Activated CD4-positive, alpha-beta T cell treated with anti-CD3 and anti-CD28 coated beads, Interleukin-2, Interleukin-4, amounts not matched to agents 100 ng/mL and 50 ng/mL, durations not matched to agents 16 hours and 8 hours (primary cell): ENCODE measurements at regions not wholly inside any gene's neighbourhood (a gene's known extent, or its start where the extent isn't known, plus 50 kb on each side); places are given as distances from the start of the nearest gene placed in this dataset.

Source experiments
- DNase-seq: peaks from one replicate; pipeline ENCODE4 v3.0.0-alpha.2; 2020; ENCODE audit warnings: low spot score

DNA sequence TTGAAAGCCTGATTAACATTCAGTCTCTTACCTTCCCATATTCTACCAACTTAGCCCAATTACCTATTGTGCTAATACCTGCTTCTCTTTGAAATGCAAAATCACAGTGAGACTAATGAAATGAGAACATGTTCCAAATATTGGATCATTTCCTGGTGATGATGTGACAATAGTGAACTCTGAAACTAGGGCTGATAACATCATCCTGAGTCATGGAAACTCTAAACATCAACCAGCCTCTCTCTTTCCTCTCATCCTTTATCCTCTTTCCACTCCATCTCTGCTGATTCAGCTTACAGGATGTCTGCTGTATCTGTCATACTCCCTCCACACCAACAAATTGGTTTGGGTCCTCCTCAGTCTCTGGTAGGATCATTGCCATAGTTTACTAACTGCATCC, 98.8 kb upstream of the NCKAP5 start:
- DNase-seq, result peak; percentile 1

DNA sequence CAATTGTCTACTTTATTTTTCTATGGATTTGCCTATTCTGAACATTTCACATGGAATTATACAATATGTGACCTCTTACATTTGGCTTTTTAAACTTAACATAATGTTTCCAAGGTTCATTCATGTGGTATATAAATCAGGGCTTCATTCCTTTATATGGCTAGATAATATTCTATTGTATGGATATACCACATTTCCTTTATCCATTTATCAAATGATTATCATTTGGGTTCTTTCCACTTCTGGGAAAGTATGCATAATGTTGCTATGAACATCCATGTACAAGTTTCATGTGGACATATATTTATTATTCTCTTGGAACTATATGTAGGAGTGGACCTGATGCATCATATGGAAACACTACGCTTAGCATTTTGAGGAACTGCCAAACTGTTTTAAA, 99.7 kb upstream of the NCKAP5 start:
- DNase-seq, result no peak

DNA sequence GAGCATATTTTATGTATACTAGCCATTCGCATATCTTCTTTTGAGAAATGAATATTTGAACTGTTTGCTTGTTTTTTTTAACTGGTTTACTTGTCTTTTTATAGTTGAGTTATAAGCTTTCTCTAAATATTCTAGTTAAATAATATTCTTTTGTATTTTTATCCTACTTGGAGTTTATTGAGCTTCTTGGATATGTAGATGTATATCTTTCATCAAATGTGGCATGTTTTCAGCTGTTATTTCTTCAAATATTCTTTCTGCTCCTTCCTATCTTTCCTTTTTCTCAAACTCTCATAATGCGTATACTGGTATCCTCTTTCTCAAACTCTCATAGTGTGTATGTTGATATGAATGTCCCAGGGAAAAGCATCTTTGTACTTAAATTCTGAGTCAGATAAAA, 100.3 kb upstream of the NCKAP5 start:
- no peak for DNase-seq

- DNase-seq, result no peak
Observed at GRCh38 chr2:133673305-133673905, 105.1 kb upstream of the NCKAP5 start.

DNA sequence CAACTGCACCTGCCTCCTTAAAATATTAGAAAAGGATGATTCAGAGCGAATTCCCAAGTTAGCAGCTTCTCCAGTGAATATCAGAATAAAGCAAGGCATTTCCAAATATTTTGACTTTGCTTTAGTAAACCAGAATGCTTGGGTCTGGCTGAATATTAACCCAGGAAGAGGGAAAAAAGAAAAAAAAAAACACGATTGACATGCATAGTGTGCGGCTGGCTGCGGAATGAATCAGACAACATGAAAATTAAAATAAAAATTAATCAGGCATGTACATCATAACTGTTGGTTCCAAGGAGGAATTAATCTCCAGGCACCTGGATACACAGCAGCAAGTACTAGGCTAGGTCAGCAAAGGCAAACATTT, 105.8 kb upstream of the NCKAP5 start:
- no peak for DNase-seq

- DNase-seq, result no peak
Observed at GRCh38 chr2:133674433-133675331, 106.4 kb upstream of the NCKAP5 start.

DNA sequence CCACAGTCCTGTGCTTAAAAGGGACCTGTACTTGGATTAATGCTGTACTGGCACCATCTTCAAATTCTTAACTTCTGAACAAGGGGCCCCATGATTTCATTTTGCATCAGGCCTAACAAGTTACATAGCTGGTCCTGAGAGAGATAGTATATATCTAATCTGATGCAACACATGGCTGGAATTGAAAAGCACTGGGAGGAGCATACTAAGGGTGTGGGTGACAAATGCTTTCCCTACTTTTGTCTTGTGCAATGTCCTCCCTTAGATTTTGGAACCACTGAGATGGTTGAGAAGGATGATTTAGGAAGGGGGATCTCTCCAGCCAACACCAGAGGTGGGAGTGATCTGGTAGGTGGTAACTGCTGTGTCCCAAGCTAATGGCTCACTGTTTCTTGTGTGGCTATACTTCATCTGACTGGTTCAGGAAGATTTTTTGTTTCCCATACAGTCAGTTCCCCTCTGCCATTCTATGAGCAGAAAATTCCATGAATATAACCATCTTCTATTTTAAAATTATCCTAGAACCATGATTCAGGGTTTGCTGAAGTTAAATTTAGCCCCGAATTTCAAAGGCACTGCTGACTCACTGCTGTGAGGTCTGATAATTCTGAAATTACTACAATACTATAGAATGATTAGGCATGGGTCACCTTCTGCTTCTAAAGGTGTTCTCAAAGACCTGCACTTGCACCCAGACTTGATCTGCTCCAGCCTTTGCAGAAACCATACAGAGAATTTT, 108.3 kb upstream of the NCKAP5 start:
- DNase-seq, result no peak

GRCh38 chr2:133680343-133681049, 112.2 kb upstream of the NCKAP5 start:
- DNase-seq, result no peak

DNA sequence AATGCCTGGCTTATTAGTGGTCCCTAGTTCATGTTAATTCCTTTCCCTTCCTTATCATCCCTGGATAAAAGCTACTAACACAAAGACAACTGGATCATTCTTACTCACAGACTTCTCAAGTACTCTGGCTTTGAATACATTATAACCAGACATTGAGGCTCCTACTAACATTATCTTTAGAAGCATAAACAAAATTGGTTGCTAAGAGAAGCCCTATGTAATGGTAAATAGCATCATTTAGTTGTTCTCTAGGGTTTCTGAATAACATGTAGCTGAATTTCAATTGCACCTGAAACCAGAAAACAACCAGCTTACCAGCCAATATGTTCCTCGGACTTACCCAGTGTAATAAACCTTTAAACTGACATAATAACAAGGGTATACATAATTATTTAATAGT, 114.1 kb upstream of the NCKAP5 start:
- no peak for DNase-seq

DNA sequence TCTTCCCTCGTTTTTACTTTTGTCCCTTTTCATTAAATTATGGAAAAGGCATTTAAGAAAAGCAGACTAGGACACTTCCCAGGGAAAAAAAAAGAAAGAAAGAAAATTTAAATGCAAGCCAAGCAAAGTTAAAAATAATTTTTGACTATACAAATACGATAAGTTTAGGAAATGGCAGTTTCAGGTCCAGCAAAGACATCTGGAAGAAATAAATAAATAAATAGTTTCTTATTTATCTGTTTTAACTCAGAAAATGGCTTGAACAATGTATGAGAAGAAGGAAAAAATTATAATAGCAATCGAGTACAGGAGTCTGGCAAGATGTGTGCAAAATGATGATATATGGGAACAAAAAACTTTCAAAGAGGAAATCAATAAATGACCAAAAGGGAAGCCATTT, 114.6 kb upstream of the NCKAP5 start:
- DNase-seq, result no peak

DNA sequence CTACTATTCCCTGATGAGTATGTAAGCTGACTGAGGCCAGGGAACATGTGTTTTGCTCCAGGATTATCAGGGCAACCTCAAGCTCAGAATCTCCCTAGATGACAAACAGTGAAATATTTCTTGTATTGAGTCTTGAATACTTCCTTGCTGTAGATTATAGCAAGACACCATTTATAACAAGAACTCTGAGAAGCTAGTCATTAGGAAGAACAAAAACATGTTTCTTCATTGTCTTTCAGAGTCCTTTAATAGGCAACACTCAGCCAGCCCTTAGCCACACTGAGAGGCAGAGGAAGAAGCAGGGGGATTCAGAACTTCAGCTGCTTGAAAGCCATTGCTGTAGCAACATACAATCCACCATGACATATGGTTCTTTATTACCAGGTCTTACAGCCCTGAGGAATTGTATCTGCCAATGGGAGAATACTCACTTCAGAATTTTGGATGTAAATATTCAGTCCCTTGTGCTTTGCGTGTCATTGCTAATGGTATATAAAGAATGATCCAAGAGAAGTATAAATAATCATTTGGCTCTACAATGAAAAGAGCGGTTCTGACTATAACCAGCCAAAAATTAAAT, 117.5 kb upstream of the NCKAP5 start:
- no peak for DNase-seq

DNA sequence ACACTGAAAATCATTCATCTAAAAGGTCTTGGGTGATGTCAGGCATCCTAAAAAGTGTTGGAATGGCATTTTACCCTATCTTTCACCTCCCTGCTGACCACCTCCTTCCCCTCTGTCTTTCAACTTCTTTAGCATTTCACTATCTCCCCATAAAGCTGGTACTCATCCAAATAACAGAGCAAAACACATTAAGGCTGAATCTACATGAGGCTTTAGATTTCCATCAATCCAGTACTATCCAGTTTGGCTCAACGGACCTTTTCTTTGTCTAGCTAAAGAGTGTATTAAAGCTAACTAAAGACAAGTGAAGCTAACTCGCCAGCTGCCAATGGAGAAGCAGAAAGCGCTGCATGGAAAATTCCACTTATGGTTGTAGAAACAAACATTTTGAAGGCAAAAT, 122.5 kb upstream of the NCKAP5 start:
- no peak for DNase-seq

DNA sequence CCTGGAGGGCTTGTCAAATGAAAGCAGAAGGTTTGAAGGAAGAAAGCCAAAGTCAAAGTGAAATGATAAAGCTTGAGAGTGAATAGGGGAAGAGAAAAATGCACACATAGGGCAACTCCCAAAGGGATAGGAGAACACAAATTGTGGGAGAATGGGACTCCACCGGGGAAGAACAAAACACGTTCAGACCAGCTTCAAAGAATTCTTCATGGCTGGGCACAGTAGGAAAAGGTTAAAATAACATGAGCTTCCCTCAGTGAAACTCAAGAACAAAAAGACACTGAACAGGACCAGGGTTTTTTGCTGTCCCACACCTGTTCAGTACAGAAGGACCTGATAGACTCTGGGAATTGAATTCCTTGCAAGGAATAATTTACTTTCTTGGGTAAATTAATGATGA, 123.1 kb upstream of the NCKAP5 start:
- no peak for DNase-seq

DNA sequence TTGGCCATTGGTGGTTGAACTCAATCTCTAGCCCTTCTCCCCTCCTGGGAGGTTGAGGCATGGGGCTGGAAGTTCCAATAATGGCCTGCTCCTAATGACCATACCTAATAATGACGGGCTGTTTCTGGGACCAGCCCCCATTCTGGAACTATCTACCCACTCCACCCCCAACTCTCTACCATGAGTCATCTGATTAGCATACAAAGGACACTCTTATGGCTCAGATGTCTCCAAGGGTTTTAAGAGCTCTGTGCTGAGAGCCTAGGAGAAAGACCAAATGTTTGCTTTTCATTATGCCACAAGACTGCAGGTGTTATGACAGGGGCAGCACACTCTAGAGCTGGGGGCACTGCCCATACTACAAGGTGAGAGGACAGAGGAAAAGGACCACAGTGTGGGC, 137.0 kb upstream of the NCKAP5 start:
- DNase-seq, result no peak

DNA sequence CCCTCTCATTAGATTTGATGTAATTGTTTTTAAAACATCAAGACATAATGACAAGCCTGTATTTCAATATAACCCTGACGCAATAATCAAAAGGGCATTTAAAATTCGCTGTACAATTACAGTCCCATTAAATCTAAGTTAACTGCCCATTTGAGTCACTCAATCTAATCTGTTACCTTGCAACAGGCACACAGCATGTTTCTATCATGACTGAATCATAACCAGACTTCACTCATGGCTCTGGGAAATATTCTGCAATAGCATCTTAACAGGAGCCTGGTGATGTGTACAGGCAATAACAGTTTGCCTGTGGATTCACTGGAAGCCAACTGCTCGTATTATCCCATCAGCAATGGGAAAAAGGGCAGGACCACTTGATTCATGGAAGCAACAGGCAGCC, 142.3 kb upstream of the NCKAP5 start:
- DNase-seq, result no peak

DNA sequence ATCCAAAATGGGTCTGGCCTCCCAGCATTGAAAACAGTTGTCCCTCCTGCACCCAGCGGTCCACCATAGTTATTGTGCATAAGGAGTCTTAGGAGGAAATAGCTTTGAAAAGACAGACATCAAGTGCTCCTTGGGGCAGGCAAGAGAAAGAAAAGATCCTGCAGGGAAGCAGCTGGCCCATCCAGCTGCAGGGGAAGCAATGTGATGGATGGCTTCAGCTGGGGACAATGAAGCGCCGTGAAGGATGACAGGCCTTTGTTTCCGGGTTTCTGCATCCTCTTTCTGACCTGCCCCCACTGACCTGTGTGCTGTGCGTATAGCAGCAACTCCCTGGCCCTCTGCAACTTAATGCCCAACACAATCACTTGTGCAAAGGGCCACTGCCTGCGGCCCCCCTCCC, 142.9 kb upstream of the NCKAP5 start:
- no peak for DNase-seq

DNA sequence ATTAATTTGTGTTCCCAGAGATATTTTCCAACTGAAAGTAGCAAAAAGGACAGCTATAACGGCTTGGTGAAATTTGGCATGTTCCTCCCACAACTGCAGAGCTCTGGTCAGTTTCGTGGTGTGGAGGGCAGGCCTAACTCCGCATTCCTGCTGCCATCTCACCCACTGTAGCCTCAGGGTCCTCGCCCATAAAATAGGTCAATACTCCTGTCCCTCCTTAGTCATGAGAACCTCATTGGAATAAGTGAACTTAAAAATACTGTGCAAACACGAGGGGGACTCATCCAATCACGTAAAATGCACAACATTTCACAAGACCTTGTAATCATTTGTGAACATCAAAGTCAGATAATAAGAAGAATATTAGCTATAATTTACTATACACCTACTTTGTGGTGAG, 143.5 kb upstream of the NCKAP5 start:
- DNase-seq, result no peak

GRCh38 chr2:133712369-133712768, 144.1 kb upstream of the NCKAP5 start:
- no peak for DNase-seq

DNA sequence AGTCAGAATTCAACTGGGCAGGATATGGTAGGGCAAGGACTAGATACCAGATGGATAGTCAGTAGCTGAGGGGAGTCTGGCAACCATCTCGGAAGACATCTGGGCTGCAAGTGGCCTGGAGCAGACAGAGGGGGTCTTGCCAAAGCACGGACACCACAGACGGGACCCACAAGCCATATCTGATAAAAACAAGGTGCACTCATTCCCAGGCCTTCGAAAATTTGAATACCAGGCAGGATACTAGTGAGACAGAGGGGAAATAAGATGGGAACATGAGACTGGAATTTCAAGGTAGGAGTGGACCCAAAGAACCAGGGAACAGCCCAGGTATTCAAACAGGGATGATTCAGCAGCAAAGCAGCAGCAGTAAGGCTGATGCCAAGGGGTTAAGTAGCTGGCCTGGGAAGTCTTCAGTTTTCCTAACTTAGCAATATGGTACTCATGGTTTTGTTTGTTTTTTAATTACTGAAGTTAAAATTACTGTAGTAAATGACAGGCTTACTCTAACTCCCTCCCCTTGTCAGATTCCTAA, 144.9 kb upstream of the NCKAP5 start:
- DNase-seq, result no peak

DNA sequence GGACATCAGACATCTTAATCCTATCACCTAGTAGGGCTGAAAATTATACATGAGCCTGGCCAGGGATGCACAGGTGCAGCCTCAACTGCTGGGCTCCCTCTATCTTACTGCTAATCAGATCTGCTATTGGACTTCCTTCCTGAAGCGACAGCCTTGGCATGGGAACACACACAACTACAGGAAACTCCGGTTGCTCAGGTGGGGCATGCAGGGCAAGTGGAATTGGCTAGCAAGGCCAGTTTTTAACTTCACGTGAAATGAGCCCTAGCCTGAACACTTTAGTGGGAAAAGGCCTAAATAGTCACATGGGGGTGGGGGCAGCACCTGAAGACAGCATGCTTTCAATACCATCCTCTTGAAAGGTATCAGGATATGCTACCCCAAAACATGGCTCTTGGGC, 147.9 kb upstream of the NCKAP5 start:
- DNase-seq, result no peak

DNA sequence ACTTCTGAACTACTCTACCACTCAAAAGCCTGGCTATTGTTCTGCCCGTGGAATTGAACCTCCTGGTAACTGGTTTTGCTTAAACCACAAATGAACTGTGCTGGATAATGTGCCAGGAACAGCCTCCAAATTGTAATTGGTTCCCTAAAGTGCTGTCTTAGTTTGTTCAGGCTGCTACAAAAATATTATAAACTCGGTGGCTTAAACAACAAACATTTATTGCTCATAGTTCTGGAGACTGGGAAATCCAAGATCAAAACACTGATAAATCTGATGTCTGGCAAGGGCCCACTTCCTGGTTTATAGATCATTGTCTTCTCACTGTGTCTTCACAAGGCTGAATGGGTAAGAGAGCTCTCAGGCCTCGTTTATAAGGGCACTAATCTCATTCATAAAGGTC, 149.2 kb upstream of the NCKAP5 start:
- DNase-seq, result no peak

DNA sequence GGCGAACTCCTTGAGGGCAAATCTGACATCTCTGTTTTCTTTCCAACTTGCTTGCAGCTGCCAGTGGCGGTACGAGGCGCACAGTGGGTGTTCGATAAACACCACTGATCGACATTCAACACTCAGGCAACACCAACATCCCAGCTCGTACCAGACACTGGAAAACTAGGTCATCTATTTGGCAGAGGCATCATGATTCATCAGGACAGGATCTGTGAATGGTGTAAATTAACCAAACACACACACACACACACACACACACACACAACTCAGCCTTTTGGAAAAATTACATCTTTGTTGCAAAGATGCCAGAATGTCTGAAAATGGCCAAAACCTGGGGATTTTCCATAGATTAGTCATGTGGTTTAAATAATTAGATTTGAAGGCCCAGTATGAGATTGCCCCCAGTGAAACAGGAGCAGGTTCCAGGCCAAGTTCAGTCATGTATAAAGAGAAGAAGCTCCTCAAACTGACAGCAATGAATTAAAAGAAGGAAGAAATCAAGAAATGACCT, 150.5 kb upstream of the NCKAP5 start:
- no peak for DNase-seq
